ENCODE measurements at regions not wholly inside any gene's neighbourhood (a gene's known extent, or its start where the extent isn't known, plus 50 kb on each side); places are given as distances from the start of the nearest gene placed in this dataset.

DNA sequence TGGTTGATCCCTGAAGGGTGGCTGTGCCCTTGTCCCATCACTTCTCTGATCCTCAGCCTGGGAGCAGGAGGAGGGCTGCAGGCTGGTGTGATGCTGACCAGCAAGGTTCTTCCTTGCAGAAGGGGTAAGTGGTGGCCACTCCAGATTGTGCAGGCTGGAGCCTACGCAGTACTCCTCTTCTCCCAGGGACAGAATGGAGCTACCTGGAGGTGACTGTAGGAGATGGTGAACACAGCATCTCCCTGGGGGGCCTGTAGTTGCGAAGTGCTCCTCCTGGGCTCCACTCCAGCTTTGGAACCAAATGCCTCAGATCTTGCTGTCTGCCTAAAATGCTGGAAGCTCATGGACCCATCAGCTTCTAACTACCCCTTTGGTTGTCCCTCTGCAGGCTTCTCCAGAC, 323.6 kb upstream of the PODXL start:
- no peak overlapping the region for H3K4me3 ChIP-seq (ENCODE audit: control insufficient read depth, low read depth, low read length)
- DNase-seq (ENCODE audit: low read depth) = no peak
- TF ChIP-seq, protein P1, sequence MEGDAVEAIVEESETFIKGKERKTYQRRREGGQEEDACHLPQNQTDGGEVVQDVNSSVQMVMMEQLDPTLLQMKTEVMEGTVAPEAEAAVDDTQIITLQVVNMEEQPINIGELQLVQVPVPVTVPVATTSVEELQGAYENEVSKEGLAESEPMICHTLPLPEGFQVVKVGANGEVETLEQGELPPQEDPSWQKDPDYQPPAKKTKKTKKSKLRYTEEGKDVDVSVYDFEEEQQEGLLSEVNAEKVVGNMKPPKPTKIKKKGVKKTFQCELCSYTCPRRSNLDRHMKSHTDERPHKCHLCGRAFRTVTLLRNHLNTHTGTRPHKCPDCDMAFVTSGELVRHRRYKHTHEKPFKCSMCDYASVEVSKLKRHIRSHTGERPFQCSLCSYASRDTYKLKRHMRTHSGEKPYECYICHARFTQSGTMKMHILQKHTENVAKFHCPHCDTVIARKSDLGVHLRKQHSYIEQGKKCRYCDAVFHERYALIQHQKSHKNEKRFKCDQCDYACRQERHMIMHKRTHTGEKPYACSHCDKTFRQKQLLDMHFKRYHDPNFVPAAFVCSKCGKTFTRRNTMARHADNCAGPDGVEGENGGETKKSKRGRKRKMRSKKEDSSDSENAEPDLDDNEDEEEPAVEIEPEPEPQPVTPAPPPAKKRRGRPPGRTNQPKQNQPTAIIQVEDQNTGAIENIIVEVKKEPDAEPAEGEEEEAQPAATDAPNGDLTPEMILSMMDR (IDR thresholded peaks at IDR 0.05; ENCODE audit: control insufficient read depth, insufficient read depth, low read depth, low read length, missing control alignments) = no peak

DNA sequence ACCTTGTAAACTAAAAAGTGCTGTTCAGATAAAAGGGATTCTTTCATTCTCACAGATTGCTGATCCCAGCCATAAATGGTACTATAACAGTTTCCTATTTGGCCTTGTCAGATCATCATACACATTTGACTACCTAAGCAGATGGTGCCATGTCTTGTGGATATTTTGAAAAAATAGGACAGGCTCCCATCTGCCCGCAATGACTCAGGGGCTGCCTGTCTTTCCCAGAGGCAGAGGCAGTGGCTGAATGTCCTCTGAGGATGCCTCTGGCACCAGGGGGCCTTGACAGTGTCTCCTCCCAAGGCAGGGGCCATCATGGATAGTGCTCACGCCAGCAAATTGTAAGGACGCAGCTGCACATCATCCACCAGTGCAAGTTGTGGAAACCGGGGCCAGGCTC, 323.0 kb upstream of the PODXL start:
- no peak for DNase-seq (ENCODE audit: low read depth)
- TF ChIP-seq, protein P1 (IDR thresholded peaks at IDR 0.05; ENCODE audit: control insufficient read depth, insufficient read depth, low read depth, low read length, missing control alignments) = no peak

DNA sequence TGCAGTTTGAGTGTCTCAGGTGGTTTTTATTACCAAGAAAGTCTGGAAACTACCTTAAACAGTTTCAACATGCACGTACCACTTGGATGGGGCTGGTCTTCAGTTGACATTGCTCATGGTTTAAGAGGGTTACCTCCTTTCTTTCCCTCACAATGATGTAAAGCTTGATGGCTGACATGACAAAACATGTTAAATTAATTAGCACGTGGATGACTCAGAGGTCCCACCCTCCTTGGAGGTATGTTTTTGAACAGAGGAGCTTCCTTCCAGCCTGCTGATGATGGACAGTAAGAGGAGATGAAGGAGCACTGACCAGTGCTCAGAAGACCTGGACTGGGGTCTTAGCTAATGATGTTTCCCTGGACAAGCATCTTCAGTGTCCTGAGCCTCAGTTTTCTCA, 322.3 kb upstream of the PODXL start:
- H3K4me3 ChIP-seq (ENCODE audit: control insufficient read depth, low read depth, low read length) = no peak overlapping the region
- no peak for DNase-seq (ENCODE audit: low read depth)
- TF ChIP-seq, protein P1 (IDR thresholded peaks at IDR 0.05; ENCODE audit: control insufficient read depth, insufficient read depth, low read depth, low read length, missing control alignments) = no peak

More for the DNA sequence above, 323.0 kb upstream of the PODXL start:
- no peak overlapping the region for H3K4me3 ChIP-seq (ENCODE audit: control insufficient read depth, low read depth, low read length)

DNA sequence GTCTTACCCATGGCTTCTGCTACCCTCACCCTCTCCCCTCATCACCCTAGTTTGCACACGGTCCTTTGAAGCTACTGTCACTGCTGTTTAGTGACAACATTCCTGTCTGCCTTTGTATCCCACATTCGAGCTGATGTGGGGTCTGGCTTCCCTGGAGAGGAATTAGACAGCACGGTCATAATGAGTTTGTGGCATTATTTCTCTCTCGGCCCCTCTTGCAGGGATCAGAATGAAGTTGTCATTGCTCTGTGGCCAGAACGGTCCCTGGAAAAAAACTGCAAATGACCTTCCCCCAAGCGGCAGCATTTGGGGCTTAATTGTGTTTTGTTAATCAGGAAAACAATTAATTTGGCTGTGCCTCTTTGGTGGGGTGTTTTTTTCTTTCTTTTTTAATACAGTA, 317.2 kb upstream of the PODXL start:
- no peak for DNase-seq (ENCODE audit: low read depth)
- TF ChIP-seq, protein P1 (IDR thresholded peaks at IDR 0.05; ENCODE audit: control insufficient read depth, insufficient read depth, low read depth, low read length, missing control alignments) = no peak
- no peak overlapping the region for H3K4me3 ChIP-seq (ENCODE audit: control insufficient read depth, low read depth, low read length)

DNA sequence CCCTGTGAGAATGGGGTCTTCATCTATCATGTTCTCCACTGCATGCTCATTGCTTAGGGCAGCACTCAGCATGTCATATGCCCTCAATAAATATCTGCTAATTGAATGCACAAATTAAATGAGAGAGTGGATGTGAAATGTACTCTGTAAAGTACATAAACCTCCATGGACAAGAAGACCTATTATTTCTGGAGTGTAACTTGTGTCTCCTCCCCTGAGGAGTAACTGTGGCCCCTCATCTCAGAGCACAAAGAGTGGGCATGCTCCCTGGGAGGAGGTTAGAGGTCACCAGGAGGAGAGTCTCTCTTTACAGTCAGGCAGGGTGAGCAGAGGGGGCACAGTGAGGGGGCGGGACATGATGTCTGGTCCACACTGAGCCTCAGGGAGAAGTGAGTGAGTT, 313.6 kb upstream of the PODXL start:
- DNase-seq (ENCODE audit: low read depth) = no peak
- TF ChIP-seq, protein P1 (IDR thresholded peaks at IDR 0.05; ENCODE audit: control insufficient read depth, insufficient read depth, low read depth, low read length, missing control alignments) = no peak
- no peak overlapping the region for H3K4me3 ChIP-seq (ENCODE audit: control insufficient read depth, low read depth, low read length)

DNA sequence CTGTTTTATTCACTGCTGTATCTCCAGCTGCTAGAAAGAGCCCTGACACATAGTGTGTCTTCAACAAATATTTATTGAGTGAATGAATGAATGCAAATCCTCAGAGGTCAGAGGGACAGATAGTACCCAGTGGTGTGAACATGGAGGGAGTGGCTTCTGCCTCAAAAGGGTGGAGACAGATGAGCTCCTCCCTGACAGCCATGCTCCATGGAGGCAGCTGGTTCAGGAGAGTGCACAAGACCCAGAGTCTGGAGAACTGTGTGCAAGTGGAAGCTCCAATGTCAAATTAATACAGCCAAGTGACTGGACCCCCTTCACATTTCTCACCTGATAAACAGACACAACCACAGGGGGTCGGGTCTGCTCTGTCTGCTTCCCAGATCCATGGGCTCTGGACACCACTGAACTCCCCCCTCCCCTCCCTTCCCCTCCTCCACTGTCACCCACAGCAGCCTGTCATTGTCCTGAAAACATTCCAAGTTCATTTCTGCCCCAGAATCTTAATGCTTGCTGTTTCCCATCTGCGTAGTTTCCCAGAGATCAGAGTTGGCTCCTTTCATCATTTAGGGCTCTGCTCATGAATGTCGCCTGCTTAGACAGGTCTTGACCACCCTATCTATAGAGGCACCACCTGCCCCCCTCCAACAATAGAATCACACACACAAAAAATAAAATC, 312.9 kb upstream of the PODXL start:
- TF ChIP-seq, protein P1 (IDR thresholded peaks at IDR 0.05; ENCODE audit: control insufficient read depth, insufficient read depth, low read depth, low read length, missing control alignments) = no peak
- DNase-seq (ENCODE audit: low read depth) = no peak
- no peak overlapping the region for H3K4me3 ChIP-seq (ENCODE audit: control insufficient read depth, low read depth, low read length)

Data from AG09309 (cell line).